GM12864 (cell line): ENCODE measurements at regions not wholly inside any gene's neighbourhood (a gene's known extent, or its start where the extent isn't known, plus 50 kb on each side); places are given as distances from the start of the nearest gene placed in this dataset.

Experiments
- DNase-seq: peaks from one replicate; pipeline ENCODE4 v3.0.0-alpha.2; 2011; ENCODE audit warnings: low read depth
- H3K4me3 ChIP-seq: 2 replicates; pipeline ENCODE4 v1.5.1; 2011; ENCODE audit warnings: mild to moderate bottlenecking, low read depth, low read length, control low read depth
- CTCF ChIP-seq: IDR thresholded peaks from 2 replicates; pipeline ENCODE4 v1.5.1; 2011; ENCODE audit warnings: low read depth, mild to moderate bottlenecking, moderate library complexity, low read length, control low read depth, inconsistent platforms; ENCODE audit errors: missing control alignments

GRCh38 chr21:35938446-35938845 lies 121.9 kb downstream of the SETD4 start:
- no peak overlapping the region for H3K4me3 ChIP-seq
- no peak for TF ChIP-seq CTCF
- no peak for DNase-seq

GRCh38 chr21:35933466-35933865 lies 126.9 kb downstream of the SETD4 start:
- H3K4me3 ChIP-seq, result no peak overlapping the region
- peak; percentile 10 for TF ChIP-seq CTCF
- DNase-seq, result no peak

- peak; percentile 63 for DNase-seq
- no peak overlapping the region for H3K4me3 ChIP-seq
- no peak for TF ChIP-seq CTCF
Measured at GRCh38 chr21:35932232-35932911, 128.0 kb downstream of the SETD4 start.

GRCh38 chr21:35929901-35930300 lies 130.4 kb downstream of the SETD4 start:
- TF ChIP-seq CTCF, result no peak
- H3K4me3 ChIP-seq, result no peak overlapping the region
- no peak for DNase-seq

- TF ChIP-seq CTCF, result no peak
- DNase-seq, result no peak
- H3K4me3 ChIP-seq, result no peak overlapping the region
Measured at GRCh38 chr21:35927262-35927661, 133.1 kb downstream of the SETD4 start.

- DNase-seq, result no peak
- no peak overlapping the region for H3K4me3 ChIP-seq
- no peak for TF ChIP-seq CTCF
Measured at GRCh38 chr21:35926003-35926740, 134.2 kb downstream of the SETD4 start.
